ENCODE measurements at regions not wholly inside any gene's neighbourhood (a gene's known extent, or its start where the extent isn't known, plus 50 kb on each side); places are given as distances from the start of the nearest gene placed in this dataset.
A peak's percentile ranks its signal among the peaks of the same experiment; 100 is the strongest.
"Not testable (repeated sequence)": the region's sequence is repeated elsewhere in the genome, so short reads cannot be mapped to it uniquely, and the experiment has no call there.

DNA sequence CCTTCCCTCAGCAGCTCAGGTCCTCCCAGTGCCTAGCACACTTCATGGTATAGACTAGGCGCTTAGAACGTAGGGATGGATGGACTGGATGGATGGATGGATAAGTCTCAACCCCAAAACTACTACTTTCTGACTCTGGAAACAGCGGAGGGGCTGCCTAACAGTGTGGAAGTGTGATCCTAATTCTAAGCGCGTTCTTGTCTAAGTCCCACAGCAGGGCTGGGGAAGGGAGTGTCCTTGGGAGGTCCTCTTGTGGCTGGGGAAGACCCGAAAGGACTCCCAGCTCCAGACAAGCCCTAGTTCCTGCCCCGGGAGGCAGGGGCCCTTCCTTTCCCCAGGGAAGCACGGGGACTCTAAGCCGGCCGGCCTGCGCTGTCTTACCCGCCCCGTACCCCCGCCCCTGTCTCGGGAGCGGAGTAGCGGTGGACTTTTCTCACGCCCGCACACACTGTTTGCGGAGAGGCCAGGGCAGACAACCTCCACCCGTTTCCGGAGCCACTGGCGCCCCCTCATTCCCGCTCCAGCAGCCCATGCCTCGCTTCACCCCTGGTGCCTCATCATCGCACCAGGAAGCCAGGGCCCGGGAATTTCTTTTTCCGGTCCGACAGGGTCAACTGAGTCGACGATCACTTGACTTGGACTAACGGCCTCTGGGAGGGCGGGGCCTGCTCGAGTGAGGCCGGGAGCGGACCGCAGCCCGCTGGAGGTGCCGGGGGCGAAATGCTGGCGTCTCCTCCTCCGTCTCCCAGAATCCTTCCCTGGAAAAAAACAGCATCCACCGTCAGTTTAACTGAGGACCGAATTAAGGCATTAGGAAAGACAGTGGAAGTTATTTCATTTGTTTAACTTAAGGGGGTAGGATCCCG is 133.3 kb downstream of the TBC1D2B start:
- peak; percentile 74 for DNase-seq (ENCODE audit: low read depth)

DNA sequence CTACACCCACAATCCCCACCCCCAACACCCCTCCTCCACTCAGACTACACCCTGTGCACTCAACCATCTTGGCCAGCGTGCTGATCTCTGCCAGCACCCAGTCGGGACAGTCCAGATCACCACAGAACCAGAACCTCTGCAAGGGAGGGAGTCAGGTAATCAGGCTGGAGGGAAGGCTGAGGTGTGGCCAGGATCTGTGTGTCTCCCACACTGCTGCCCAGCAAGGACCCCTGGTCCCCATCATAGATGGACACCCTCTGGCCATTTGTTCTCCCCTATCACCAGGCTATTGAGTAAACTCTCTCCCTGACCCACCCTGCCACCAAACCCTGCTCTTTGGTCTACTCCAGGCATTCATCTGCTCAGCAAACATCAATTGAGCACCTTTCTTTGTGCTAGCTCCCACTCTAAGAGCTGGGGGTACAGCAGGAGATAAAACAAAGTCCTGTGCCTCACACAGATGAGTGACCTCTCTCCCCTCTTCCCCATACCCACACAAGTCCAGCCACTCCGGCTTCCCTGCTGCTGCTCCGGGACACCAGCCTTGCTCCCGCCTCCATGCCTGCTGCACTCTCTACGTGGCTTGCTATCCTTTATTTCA is 134.8 kb downstream of the TBC1D2B start:
- DNase-seq (ENCODE audit: low read depth), result no peak

DNA sequence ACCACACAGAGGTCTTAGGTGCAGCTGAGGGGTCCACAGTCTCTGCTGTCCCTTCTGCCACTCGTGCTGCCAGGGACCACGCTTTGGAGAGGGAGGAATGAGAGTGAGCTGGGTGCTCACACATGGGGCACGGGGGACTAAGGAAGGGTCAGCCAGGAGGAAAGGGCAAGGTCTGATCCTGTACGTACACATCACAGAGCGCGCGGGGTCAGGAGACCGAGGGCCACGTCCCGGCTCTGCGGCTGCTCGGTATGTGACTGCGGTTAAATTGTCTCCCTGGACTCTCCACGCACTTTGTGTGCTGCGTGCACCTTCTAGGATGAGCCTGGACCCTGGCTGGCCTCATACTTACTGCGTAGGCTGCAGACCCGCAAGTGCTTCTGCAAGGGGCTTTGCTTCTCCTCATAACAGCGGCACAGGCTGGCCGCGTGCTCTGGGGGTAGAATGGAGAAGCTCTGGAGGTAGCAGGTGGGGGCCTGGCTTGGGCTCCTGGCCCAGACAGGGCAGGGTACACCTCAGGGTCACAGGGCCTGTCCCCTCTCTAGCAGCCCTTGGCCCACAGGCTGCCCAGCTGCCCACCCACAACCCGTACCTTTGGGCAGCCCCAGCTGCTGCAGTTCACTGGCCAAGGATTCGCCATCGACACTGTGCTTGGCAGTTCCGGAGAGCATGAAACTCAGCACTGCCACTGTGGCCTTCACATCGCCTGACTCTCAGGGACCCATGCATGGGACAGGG is 136.3 kb downstream of the TBC1D2B start:
- not testable (repeated sequence) for DNase-seq (ENCODE audit: low read depth)

DNA sequence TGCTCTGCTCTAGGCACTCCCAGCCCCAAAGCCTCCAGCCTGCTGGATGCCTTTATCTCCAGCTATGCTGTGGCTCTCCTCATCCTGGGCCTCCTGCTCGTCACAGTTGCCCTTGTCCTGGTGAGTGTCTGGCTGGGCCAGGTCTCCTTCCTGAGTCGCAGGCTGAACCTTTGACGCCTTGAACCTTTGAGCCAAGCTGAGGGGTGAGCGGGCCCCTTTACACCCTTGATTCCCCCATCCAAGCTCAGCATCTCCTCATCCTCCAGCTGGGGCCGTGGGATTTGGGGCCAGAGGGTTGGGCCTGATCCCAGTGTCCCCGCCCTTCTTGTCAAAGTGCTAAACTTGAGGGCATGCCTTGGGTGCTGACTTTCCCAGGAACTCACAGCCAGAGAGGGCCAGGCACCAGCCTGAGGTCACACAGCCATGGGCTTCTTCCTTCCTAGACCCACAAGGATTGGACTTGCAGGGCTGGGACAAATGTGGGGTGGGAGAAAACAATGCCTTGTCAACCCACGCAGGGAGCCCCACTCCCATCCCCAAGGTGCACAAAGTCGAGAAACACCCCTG is 137.0 kb downstream of the TBC1D2B start:
- no peak for DNase-seq (ENCODE audit: low read depth)

DNA sequence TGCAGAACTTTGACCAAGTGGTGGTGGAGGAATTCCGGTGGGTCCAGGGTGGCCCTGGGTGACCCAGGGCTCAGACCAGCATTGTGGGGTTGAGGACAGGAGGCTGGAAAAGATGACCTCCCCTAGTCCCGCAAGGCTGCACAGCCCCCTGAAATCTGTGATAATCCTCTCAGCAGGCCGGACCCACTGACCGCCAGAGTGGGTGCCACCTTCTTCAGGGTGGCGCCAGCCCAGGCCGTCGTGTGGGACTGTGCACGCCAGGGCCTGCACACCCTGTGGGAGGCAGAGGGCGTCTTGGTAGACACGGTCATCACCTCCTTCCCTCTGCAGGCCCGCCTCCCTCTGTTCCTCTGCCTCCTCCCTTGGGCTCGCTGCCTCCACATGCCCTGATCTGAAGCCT is 137.7 kb downstream of the TBC1D2B start:
- no peak for DNase-seq (ENCODE audit: low read depth)

DNA sequence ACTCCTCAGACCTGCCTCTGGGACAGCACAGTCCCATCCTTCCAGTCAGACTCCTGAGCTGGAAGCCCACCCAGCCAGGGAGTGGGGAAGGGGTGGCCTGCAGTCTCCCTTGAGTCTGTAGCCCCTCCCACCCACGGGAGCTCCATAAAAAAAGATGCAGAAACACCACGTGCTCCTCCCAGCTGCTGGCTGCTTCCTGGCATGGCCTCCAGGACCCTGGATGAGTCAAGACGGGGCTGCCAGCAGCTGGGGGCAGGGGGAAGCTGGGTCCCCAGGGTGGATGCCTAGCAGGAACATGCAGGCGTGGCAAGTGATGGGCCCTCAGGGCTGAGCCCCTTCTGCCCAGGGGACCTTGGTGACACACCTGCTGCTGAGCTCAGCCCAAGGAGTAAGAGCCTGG is 138.5 kb downstream of the TBC1D2B start:
- DNase-seq (ENCODE audit: low read depth), result not testable (repeated sequence)

DNA sequence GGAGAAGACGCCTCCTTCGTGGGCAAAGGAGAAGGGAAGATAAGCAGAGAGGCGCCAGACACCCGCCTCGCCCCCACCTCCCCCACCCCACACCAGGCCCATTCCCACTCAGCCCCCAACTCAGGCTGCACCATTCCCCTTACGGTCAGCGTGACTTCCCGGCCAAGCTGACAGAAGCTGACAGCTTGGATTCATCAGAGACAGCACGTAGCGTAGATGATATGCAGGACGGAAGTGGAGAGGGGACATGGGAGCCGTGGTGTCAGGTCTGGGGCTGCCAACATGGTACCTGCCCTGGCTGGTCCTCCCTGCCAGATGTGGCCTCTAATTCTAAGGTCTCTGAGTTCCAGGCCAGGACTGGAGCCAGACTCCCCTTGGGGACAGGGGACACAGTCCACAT is 139.0 kb downstream of the TBC1D2B start:
- DNase-seq (ENCODE audit: low read depth), result not testable (repeated sequence)

DNA sequence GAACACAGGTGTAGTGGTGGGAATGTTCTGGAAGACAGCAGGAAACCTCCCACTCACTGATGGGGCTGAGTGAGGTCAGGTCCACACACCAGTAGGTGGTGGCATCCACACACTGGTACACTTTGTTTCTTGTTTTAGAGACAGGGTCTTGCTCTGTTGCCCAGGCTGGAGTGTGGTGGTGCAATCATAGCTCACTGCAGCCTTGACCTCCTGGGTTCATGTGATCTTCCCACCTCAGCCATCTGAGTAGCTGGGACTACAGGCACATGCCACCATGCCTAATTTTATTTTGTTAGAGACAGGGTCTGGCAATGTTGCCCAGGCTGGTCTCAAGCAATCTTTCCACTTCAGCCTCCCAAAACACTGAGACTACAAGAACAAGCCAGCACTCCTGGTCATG is 140.9 kb downstream of the TBC1D2B start:
- DNase-seq (ENCODE audit: low read depth), result not testable (repeated sequence)

DNA sequence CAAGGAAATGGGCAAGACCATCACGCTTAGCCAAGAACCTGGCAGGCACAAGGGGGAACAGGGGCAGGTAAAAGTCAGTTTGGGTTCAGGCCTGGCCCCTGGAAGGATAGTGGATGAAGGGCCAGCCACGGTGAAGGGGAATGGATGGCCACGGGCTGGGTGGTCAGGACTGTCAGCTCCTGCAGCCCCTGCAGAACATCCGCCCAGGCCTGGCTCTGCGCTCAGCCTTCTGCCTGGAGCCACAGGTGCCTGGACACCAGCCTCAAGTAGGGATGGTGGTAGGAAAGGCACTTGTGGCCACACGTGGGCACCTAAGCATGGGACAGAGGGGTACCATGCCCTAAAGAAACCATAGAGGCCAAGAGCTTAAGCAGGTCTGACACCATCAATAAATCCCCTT is 143.0 kb downstream of the TBC1D2B start:
- DNase-seq (ENCODE audit: low read depth), result not testable (repeated sequence)

DNA sequence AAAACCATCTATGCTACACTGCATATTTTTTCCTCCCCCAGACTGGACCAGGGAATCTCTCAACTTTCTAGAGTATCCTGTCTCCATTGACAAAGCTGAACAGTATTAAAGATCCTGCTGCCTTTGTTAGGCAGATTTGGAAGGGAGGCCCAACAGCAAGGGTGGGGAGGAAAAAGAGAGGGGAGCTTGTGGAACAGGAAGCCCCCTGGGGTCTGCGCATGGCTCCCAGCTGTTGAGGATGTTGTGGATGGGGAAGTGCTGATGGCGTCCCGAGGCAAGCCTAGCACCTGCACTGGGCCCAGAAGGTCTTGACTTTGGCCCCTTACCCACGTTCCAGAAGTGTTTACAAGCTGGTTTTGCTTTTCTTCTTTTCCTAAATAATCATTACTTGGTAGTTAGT is 146.6 kb downstream of the TBC1D2B start:
- DNase-seq (ENCODE audit: low read depth), result not testable (repeated sequence)

DNA sequence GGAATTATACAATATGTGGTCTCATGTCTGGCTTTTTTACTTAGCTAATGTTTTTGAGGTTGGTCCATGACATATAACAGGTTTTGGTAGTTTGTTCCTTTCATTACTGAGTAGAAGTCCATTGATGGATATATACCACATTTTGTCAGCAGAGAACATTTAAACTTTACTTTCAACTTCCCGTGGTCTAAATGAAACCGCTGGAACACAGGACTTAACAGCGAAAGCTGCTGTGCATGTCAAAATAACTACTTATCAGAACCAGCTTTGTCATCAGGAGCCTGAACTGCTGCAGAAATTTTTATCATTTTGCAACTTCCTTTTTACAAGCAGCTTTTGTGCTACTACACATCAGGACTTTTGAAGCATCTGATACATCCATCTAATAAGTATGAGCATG is 147.0 kb downstream of the TBC1D2B start:
- DNase-seq (ENCODE audit: low read depth), result not testable (repeated sequence)

DNA sequence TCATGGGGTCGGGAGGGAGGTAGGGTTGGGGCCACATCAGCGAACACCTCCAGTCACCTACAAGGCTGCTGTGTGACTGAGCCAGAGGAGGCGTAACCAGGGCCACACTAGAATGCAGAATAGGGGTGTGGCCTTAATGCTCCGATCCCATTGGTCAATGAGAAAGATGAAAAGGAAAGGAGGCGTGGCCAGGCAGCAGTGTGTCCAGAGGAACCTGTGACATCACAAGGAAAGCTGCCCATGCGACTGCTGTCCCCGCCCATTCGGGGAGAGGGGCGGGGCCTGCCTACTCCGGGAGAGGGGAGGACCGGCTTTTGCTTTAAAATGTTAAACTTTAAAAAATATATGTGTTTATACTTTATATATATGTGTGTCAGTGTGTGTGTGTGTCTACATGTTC is 150.7 kb downstream of the TBC1D2B start:
- DNase-seq (ENCODE audit: low read depth), result not testable (repeated sequence)

DNA sequence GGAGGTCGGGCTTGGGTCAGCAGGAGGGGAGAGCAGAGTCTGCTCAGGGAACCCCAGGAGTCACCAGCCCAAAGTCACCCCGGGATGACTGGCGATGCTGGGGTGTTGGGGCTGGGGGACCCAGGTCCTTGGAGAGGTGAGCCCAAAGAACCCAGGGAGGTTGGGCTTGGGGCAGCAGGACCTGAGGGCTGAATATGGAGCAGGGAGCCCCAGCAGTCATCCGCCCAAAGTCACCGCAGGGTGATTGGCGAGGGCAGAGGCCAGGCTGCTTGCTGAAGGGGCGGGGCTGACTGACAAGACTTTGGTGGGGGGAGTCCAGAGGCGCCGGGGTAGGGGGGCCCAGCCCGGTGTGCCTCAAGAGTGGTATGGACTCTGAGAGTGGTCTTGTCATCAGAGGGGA is 151.2 kb downstream of the TBC1D2B start:
- not testable (repeated sequence) for DNase-seq (ENCODE audit: low read depth)

DNA sequence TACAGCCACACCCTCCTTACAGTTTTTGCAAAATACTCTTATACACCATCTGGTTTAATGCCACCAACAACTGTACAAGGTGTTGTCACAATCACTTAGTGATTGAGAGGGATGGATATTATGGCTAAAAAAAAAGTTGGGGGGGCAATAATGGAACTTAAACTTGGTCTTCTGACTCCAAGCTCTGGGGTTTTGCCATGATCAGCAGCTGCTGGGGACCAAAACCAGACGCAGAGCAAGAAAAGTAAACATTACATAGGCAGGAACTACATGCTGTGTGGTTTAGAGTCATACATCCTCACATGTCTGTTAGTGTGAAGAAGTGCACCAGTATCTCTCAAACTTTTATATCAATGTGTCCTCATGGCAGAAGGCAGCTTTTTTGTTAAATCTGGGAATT is 152.4 kb downstream of the TBC1D2B start:
- DNase-seq (ENCODE audit: low read depth), result not testable (repeated sequence)

DNA sequence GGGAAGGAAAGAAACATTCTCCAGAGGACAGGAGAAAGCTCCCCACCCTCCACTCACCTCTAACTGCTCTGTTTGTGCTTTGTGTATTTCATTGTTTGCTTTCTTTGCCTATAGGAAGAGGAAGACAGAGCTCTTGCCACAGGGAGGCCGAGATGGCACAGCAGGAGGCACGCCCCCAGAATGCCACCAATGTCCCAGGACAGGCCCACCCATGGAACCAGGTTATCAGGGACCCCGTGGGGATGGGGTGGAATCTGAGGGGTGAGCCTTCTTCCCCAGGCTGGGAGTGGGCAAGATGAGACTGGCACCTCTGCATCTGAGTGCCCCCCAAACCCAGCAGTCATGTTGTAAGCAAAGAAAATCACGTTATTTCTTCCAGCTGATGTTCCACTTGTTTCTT is 155.8 kb downstream of the TBC1D2B start:
- no peak for DNase-seq (ENCODE audit: low read depth)

DNA sequence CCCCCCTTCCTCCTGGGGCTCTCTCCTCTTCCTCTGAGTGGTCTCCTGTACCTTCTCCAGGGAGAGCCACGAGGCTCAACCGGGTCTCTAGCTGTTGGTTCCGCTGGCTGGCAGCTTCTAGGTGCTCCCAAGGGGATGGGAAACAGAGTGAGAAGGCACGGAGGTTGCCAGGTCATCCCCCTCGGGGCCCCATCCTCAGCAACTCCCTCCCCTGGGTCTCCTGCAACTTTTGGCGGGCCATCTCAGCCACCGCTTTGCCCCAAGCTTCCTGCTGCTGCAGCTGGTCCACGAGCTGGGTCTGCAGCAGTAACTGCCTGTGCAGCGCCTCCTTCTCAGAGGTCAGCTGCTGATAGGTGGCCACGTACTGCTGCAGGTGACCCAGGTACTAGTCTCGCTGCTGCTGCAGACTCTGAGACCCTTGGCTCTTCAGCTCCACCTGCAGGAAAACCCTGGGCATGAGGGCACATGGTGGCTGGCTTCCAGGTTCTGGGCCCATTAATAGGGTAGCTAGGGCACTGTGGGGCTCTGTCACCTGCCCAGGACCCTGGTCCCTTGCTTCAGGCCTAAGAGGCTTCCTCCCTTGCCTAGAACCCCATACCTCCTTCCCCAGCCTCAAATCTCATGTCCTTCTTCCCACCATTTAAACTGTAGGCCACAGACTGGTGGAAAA is 160.4 kb downstream of the TBC1D2B start:
- DNase-seq (ENCODE audit: low read depth), result not testable (repeated sequence)

DNA sequence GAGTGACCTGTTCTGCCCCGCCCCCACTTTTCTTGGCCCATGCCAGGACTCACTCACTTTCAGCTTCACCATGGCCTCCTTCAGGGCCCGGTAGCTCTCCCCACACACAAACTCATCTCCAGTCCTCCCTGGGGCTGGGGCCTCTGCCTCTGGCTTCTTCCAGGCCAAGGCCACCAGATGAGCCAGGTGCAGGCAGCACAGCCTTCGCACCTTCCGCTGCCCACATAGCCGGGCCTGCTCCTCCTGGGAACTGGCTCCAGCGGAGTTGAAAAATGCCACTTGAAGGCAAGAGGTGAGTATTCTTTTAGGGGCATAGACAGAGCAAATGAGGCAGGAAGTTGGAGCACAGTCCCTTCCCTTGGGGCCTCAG is 161.6 kb downstream of the TBC1D2B start:
- not testable (repeated sequence) for DNase-seq (ENCODE audit: low read depth)

DNA sequence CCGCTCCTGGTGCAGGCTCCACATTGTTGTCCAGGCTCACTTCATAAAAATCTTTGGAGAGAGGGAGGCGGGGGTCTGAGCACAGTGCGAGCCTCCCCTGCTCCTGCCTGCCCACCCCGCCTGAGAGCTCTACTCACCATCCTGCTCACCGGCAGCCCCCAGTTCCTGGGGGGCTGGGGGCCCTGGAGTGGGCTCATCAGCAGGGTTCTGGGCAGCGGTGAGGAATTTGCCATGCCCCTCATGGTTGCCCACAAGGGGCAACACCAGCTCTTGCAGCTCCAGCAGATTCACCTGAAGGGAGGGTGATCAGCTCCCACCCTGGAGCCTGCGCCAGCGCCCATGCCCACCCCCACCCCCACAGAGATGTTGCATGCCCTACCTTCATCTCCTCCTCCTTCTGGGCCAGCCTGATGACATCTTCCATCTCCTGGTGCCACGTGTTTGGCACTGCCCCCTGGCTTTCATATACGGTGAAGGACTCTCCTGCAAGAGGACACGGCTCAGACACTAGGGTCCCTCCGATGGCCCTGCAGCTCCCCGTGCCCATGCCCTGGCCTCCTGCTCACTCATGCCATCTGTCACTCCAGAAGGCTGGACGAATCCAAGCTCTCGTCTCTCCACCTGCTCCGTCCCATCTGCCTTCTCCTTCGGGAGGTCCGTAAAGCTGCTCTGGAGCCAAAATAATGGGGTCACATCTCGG is 162.1 kb downstream of the TBC1D2B start:
- no peak for DNase-seq (ENCODE audit: low read depth)

DNA sequence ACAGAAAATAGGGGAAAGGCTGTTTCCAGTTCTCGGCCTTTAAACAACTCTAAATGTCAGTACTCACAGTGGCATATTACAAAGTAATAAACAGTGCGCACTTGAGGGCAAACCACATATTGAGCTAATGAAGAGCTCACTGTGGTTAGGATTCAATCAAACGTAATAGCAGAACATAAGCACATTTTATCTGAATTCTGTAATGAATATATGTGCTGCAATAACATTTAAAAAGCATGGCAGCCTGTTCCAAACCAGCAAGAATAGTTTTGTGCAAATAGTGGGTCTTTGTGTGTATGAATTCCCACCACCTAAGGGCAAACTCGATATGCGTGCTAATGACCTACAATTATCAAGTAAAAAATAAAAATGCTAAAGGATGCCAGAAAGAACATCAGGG is 163.0 kb downstream of the TBC1D2B start:
- not testable (repeated sequence) for DNase-seq (ENCODE audit: low read depth)

DNA sequence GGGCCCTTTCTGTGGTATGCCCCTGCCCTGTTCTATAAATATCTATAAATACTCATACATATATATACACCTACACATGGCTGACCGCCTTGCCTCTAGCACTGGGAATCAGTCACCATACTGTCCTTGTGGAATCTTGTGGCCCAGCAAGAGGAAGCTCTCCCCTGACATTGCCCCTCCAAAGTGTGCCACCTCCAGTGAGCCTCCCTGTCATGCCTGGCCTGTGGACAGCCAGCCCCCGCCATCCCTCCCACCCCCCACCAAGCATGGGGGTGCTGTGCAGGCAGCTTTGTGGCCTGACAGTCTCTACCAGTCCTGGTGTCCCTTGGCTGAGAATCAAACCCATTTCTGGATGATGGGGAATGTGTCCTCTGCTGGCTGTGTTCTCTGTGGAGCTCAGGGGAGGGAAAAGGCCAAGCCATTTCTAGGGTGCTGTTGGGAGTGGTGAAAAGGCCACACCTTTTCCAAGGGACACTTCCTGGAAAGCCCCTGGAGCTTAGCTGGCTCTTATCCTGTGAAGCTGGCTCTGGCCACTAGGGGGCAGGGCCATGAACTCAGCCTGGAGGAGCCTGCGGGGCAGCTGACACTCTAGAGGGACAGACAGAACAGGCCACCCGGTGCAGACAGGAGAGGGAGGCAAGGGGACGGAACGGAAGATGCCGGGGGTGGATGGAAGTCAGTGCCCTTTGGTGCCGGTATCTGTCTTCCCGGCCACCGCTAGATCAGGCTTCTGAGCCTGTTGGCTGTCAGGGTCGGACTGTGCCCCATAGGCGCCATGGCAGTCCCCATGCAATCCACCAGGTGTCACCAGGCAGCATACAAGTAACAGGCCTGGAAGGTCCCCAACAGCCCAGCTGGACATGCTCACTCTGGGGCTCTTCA is 167.2 kb downstream of the TBC1D2B start:
- DNase-seq (ENCODE audit: low read depth), result peak; percentile 43

All from CMK (cell line).